GM23338 (cell line): ENCODE measurements at regions not wholly inside any gene's neighbourhood (a gene's known extent, or its start where the extent isn't known, plus 50 kb on each side); places are given as distances from the start of the nearest gene placed in this dataset.

ENCODE experiments used
- ATAC-seq: fragments of 200-7000 bp; cut with Tn5 transposase; 3 replicates; pipeline ENCODE4 v1.9.1; 2020
- DNase-seq: peaks from one replicate; pipeline ENCODE4 v3.0.0-alpha.2; 2015; ENCODE audit warnings: low spot score
- H2AFZ ChIP-seq: fragments of 200-600 bp; sonication (generic); 2 replicates; pipeline ENCODE4 v1.8.0; 2016; ENCODE audit warnings: antibody characterized with exemption, mild to moderate bottlenecking, moderate library complexity
- H3F3A ChIP-seq: fragments of 200-600 bp; sonication (generic); replicated peaks from 2 replicates; pipeline ENCODE4 v1.8.0; 2017; ENCODE audit warnings: antibody characterized with exemption, mixed run types, low read depth
- H3K27ac ChIP-seq: fragments of 200-600 bp; sonication (generic); 2 replicates; pipeline ENCODE4 v1.6.1; 2016; ENCODE audit warnings: low read depth
- H3K27me3 ChIP-seq: fragments of 200-600 bp; sonication (generic); 2 replicates; pipeline ENCODE4 v1.8.0; 2016; ENCODE audit warnings: mild to moderate bottlenecking, mixed run types, moderate library complexity; ENCODE audit not compliant: insufficient read depth
- H3K36me3 ChIP-seq: fragments of 200-600 bp; sonication (generic); 2 replicates; pipeline ENCODE4 v1.8.0; 2016; ENCODE audit warnings: mild to moderate bottlenecking; ENCODE audit not compliant: insufficient read depth
- H3K4me1 ChIP-seq: fragments of 200-600 bp; sonication (generic); 2 replicates; pipeline ENCODE4 v1.8.0; 2016; ENCODE audit warnings: mild to moderate bottlenecking, moderate library complexity; ENCODE audit not compliant: insufficient read depth
- H3K4me2 ChIP-seq: fragments of 200-600 bp; sonication (generic); 2 replicates; pipeline ENCODE4 v1.7.1; 2017; ENCODE audit warnings: mixed run types
- H3K4me3 ChIP-seq: fragments of 200-600 bp; sonication (generic); 2 replicates; pipeline ENCODE4 v1.6.1; 2016; ENCODE audit warnings: mixed run types
- H3K79me2 ChIP-seq: fragments of 200-600 bp; sonication (generic); replicated peaks from 2 replicates; pipeline ENCODE4 v1.8.0; 2017; ENCODE audit warnings: mild to moderate bottlenecking; ENCODE audit not compliant: insufficient read depth
- H3K9me2 ChIP-seq: fragments of 200-600 bp; sonication (generic); 2 replicates; pipeline ENCODE4 v1.8.0; 2017; ENCODE audit not compliant: insufficient read depth
- H4K20me1 ChIP-seq: fragments of 200-600 bp; sonication (generic); replicated peaks from 2 replicates; pipeline ENCODE4 v1.8.0; 2017; ENCODE audit warnings: mild to moderate bottlenecking; ENCODE audit not compliant: insufficient read depth
- H3K27ac Mint-ChIP-seq: 2 replicates; pipeline ENCODE4 v1.8.0; 2020; ENCODE audit warnings: inconsistent platforms, mild to moderate bottlenecking, moderate library complexity, mixed read lengths
- H3K27me3 Mint-ChIP-seq: 3 replicates; pipeline ENCODE4 v1.8.0; 2022; ENCODE audit warnings: low read depth, mild to moderate bottlenecking, moderate library complexity, mixed read lengths, inconsistent platforms; ENCODE audit not compliant: insufficient read depth, poor library complexity
- H3K36me3 Mint-ChIP-seq: 3 replicates; pipeline ENCODE4 v1.8.0; 2021; ENCODE audit warnings: low read depth, mild to moderate bottlenecking, inconsistent platforms, moderate library complexity, mixed read lengths
- H3K4me1 Mint-ChIP-seq: 3 replicates; pipeline ENCODE4 v1.8.0; 2020; ENCODE audit warnings: mild to moderate bottlenecking, inconsistent platforms, mixed read lengths
- H3K4me3 Mint-ChIP-seq: 3 replicates; pipeline ENCODE4 v1.8.0; 2021; ENCODE audit warnings: moderate library complexity, mild to moderate bottlenecking, inconsistent platforms, mixed read lengths
- H3K9me3 Mint-ChIP-seq: 3 replicates; pipeline ENCODE4 v1.8.0; 2020; ENCODE audit warnings: moderate library complexity, mild to moderate bottlenecking, inconsistent platforms, mixed read lengths
- EZH2phosphoT487 ChIP-seq: fragments of 200-600 bp; sonication (generic); IDR thresholded peaks from one replicate; pipeline ENCODE4 v1.8.1; 2018; ENCODE audit warnings: antibody characterized with exemption; ENCODE audit not compliant: unreplicated experiment
- NANOG ChIP-seq: IDR thresholded peaks from 2 replicates; pipeline ENCODE4 v1.6.1; 2016; ENCODE audit warnings: antibody characterized with exemption, borderline replicate concordance
- TF ChIP-seq, protein P1 (sequence below): fragments of 250-450 bp; sonication (Bioruptor Pico); IDR thresholded peaks from 2 replicates; pipeline ENCODE4 v1.5.0; 2020; ENCODE audit warnings: mild to moderate bottlenecking, moderate library complexity
- TF ChIP-seq, protein P2 (sequence below), 2 experiments: fragments of 200-600 bp in 1 of 2; sonication (generic) in 1 of 2; conservative IDR thresholded peaks; 2 replicates each; pipeline versions ENCODE4 v1.5.1 to v1.6.1; 2016 to 2017; ENCODE audit warnings: antibody characterized with exemption in 2 of 2, low read depth in 2 of 2, mild to moderate bottlenecking in 2 of 2, moderate library complexity in 1 of 2
- TF ChIP-seq, protein P3 (sequence below): IDR thresholded peaks from 2 replicates; pipeline ENCODE4 v1.6.1; 2016; ENCODE audit warnings: antibody characterized with exemption

DNA sequence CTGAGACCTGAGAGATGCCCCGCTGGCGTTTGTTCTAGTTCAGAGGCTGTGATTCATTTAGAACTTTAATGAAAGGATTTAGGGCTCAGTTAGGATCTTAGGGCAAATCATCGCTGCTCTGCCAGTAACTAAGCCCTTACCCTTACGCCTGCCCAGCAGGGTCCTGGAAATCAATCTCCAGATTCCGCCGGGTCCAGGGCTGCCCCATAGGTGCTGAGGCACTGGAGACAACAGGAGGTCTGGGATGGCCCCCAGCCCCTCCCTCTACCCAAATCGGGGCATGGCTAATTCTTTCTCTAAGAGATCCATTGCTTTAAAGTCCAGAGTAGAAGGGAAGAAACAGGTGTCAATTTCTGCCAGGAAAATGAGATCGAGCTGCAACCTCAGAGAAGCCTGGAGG lies 83.1 kb downstream of the SDC1 start (continued):
- TF ChIP-seq, protein P1, sequence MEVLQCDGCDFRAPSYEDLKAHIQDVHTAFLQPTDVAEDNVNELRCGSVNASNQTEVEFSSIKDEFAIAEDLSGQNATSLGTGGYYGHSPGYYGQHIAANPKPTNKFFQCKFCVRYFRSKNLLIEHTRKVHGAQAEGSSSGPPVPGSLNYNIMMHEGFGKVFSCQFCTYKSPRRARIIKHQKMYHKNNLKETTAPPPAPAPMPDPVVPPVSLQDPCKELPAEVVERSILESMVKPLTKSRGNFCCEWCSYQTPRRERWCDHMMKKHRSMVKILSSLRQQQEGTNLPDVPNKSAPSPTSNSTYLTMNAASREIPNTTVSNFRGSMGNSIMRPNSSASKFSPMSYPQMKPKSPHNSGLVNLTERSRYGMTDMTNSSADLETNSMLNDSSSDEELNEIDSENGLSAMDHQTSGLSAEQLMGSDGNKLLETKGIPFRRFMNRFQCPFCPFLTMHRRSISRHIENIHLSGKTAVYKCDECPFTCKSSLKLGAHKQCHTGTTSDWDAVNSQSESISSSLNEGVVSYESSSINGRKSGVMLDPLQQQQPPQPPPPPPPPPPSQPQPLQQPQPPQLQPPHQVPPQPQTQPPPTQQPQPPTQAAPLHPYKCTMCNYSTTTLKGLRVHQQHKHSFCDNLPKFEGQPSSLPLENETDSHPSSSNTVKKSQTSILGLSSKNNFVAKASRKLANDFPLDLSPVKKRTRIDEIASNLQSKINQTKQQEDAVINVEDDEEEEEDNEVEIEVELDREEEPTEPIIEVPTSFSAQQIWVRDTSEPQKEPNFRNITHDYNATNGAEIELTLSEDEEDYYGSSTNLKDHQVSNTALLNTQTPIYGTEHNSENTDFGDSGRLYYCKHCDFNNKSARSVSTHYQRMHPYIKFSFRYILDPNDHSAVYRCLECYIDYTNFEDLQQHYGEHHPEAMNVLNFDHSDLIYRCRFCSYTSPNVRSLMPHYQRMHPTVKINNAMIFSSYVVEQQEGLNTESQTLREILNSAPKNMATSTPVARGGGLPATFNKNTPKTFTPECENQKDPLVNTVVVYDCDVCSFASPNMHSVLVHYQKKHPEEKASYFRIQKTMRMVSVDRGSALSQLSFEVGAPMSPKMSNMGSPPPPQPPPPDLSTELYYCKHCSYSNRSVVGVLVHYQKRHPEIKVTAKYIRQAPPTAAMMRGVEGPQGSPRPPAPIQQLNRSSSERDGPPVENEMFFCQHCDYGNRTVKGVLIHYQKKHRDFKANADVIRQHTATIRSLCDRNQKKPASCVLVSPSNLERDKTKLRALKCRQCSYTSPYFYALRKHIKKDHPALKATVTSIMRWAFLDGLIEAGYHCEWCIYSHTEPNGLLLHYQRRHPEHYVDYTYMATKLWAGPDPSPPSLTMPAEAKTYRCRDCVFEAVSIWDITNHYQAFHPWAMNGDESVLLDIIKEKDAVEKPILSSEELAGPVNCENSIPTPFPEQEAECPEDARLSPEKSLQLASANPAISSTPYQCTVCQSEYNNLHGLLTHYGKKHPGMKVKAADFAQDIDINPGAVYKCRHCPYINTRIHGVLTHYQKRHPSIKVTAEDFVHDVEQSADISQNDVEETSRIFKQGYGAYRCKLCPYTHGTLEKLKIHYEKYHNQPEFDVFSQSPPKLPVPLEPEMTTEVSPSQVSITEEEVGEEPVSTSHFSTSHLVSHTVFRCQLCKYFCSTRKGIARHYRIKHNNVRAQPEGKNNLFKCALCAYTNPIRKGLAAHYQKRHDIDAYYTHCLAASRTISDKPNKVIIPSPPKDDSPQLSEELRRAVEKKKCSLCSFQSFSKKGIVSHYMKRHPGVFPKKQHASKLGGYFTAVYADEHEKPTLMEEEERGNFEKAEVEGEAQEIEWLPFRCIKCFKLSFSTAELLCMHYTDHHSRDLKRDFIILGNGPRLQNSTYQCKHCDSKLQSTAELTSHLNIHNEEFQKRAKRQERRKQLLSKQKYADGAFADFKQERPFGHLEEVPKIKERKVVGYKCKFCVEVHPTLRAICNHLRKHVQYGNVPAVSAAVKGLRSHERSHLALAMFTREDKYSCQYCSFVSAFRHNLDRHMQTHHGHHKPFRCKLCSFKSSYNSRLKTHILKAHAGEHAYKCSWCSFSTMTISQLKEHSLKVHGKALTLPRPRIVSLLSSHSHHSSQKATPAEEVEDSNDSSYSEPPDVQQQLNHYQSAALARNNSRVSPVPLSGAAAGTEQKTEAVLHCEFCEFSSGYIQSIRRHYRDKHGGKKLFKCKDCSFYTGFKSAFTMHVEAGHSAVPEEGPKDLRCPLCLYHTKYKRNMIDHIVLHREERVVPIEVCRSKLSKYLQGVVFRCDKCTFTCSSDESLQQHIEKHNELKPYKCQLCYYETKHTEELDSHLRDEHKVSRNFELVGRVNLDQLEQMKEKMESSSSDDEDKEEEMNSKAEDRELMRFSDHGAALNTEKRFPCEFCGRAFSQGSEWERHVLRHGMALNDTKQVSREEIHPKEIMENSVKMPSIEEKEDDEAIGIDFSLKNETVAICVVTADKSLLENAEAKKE (CRISPR knock-in tag): no peak
- TF ChIP-seq, protein P2, sequence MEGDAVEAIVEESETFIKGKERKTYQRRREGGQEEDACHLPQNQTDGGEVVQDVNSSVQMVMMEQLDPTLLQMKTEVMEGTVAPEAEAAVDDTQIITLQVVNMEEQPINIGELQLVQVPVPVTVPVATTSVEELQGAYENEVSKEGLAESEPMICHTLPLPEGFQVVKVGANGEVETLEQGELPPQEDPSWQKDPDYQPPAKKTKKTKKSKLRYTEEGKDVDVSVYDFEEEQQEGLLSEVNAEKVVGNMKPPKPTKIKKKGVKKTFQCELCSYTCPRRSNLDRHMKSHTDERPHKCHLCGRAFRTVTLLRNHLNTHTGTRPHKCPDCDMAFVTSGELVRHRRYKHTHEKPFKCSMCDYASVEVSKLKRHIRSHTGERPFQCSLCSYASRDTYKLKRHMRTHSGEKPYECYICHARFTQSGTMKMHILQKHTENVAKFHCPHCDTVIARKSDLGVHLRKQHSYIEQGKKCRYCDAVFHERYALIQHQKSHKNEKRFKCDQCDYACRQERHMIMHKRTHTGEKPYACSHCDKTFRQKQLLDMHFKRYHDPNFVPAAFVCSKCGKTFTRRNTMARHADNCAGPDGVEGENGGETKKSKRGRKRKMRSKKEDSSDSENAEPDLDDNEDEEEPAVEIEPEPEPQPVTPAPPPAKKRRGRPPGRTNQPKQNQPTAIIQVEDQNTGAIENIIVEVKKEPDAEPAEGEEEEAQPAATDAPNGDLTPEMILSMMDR (conservative IDR thresholded peaks at IDR 0.05; ENCODE audit: low read depth in 2 of 2): no peak

DNA sequence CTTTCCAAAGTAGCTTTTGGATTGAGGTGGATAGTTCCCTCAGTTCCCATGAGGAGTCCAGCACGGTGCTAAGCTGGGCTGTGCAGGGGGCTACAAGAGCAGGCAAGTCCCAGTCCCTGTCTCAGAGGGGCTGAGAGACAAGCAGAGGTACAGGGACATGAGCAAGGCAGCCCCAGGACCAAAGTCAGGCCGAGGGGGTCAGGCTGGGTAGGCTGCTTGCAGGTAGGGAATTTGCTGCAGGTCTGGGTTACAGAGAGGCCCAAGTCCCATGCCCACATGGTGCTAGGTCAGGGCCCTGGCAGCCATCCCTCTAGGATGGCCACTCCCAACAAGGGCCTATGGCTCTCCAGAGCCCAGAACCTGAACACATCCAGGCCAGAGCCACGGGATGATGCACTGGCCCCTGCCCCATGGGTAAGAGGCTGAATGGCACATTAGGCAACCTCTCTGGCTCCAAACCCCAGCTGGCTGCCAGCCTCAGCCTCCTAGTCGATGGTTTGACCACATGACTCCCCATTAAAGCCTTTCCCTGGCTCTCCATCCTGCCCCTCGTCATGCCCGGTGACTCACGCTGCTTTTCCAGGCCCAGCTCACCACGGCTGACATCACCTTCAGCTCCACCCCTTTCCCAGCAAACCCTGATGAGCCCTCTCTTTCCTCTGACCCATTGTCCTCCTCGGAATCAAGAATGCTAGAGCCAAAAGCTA lies 83.7 kb downstream of the SDC1 start:
- Histone ChIP-seq H3K9me2 (no peaks in the 10 kb centered on the region), H3K27ac (no peak overlapping the region), H3F3A (no peaks in the 10 kb centered on the region), H3K4me3 (no peak overlapping the region), H3K27me3 (no peaks in the 10 kb centered on the region), H3K36me3 (no peaks in the 10 kb centered on the region), H3K4me1 (peaks cover 12% of the 10 kb centered on the region; the same call in 1 of the 2 replicates), H2AFZ (no peak overlapping the region), H4K20me1 (no peaks in the 10 kb centered on the region), H3K79me2 (no peaks in the 10 kb centered on the region), H3K4me2 (no peak overlapping the region)
- DNase-seq: no peak
- Mint-ChIP-seq H3K27me3 (peaks cover 21% of the 10 kb centered on the region), H3K9me3 (no peaks in the 10 kb centered on the region), H3K27ac (no peak overlapping the region), H3K4me1 (peaks cover 29% of the 10 kb centered on the region), H3K4me3 (no peak overlapping the region), H3K36me3 (no peaks in the 10 kb centered on the region)
- no peak for ATAC-seq
- TF ChIP-seq NANOG: no peak
- no peak for TF ChIP-seq EZH2phosphoT487
- TF ChIP-seq, protein P3, sequence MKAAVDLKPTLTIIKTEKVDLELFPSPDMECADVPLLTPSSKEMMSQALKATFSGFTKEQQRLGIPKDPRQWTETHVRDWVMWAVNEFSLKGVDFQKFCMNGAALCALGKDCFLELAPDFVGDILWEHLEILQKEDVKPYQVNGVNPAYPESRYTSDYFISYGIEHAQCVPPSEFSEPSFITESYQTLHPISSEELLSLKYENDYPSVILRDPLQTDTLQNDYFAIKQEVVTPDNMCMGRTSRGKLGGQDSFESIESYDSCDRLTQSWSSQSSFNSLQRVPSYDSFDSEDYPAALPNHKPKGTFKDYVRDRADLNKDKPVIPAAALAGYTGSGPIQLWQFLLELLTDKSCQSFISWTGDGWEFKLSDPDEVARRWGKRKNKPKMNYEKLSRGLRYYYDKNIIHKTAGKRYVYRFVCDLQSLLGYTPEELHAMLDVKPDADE: no peak
- TF ChIP-seq, protein P1 (CRISPR knock-in tag): no peak
